T-helper 1 cell treated with Interleukin-12 subunit alpha and Interleukin-12 subunit beta and Interleukin-4 antibody, amounts not matched to agents 30 μg/mL and 1 μg/mL, for 36 hours (primary cell): ENCODE measurements at regions not wholly inside any gene's neighbourhood (a gene's known extent, or its start where the extent isn't known, plus 50 kb on each side); places are given as distances from the start of the nearest gene placed in this dataset.

Source experiments
- H3K27ac Mint-ChIP-seq: one replicate; pipeline ENCODE4 v1.8.0; 2021; ENCODE audit warnings: mild to moderate bottlenecking, mixed read lengths
- H3K27me3 Mint-ChIP-seq: one replicate; pipeline ENCODE4 v1.8.0; 2021; ENCODE audit warnings: low read depth, mixed read lengths
- H3K36me3 Mint-ChIP-seq: one replicate; pipeline ENCODE4 v1.8.0; 2021; ENCODE audit warnings: low read depth, mixed read lengths
- H3K4me1 Mint-ChIP-seq: one replicate; pipeline ENCODE4 v1.8.0; 2021; ENCODE audit warnings: low read depth, mixed read lengths
- H3K4me3 Mint-ChIP-seq: one replicate; pipeline ENCODE4 v1.8.0; 2021; ENCODE audit warnings: mild to moderate bottlenecking, moderate library complexity, mixed read lengths
- H3K9me3 Mint-ChIP-seq: one replicate; pipeline ENCODE4 v1.8.0; 2021; ENCODE audit warnings: mixed read lengths

GRCh38 chr9:7947577-7947976 lies 148.0 kb upstream of the DMAC1 start:
- H3K4me1 Mint-ChIP-seq = peaks cover 2% of the 10 kb centered on the region
- peaks cover 4% of the 10 kb centered on the region for H3K9me3 Mint-ChIP-seq
- no peaks in the 10 kb centered on the region for H3K36me3 Mint-ChIP-seq
- H3K27ac Mint-ChIP-seq = no peak overlapping the region
- H3K27me3 Mint-ChIP-seq = peaks cover 4% of the 10 kb centered on the region
- H3K4me3 Mint-ChIP-seq = no peak overlapping the region

DNA sequence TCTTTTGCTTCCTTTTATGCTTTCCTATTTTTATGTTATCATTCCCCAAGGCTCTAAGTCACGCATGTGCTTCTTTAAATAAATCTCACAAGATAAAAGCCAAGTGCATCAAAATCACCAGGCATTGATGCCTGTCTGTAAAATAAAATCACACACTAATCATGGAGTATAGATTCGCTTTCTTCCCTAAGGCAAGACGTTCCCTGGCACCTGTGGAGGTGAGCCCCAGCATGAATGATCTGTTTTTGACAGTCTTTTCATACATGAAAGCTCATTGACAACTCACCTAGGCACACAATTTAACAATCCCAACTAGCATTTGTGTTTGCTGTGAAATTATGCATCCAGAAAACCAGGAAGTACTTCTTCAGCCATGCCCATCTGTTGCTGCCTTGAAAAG lies 146.9 kb upstream of the DMAC1 start:
- Mint-ChIP-seq H3K9me3 (peaks cover 10% of the 10 kb centered on the region), H3K4me3 (no peak overlapping the region), H3K36me3 (no peaks in the 10 kb centered on the region), H3K27ac (no peak overlapping the region), H3K27me3 (peaks cover 4% of the 10 kb centered on the region), H3K4me1 (peaks cover 2% of the 10 kb centered on the region)

GRCh38 chr9:7944572-7944971 lies 145.0 kb upstream of the DMAC1 start:
- H3K27ac Mint-ChIP-seq = no peak overlapping the region
- no peaks in the 10 kb centered on the region for H3K27me3 Mint-ChIP-seq
- peaks cover 27% of the 10 kb centered on the region for H3K9me3 Mint-ChIP-seq
- no peak overlapping the region for H3K4me3 Mint-ChIP-seq
- peaks cover 8% of the 10 kb centered on the region for H3K36me3 Mint-ChIP-seq
- no peaks in the 10 kb centered on the region for H3K4me1 Mint-ChIP-seq

- Mint-ChIP-seq H3K4me3 (no peak overlapping the region), H3K27ac (no peak overlapping the region), H3K27me3 (no peaks in the 10 kb centered on the region), H3K9me3 (peaks cover 41% of the 10 kb centered on the region), H3K4me1 (peaks cover 15% of the 10 kb centered on the region), H3K36me3 (peaks cover 15% of the 10 kb centered on the region)
Observed at GRCh38 chr9:7937761-7938491, 138.3 kb upstream of the DMAC1 start.

DNA sequence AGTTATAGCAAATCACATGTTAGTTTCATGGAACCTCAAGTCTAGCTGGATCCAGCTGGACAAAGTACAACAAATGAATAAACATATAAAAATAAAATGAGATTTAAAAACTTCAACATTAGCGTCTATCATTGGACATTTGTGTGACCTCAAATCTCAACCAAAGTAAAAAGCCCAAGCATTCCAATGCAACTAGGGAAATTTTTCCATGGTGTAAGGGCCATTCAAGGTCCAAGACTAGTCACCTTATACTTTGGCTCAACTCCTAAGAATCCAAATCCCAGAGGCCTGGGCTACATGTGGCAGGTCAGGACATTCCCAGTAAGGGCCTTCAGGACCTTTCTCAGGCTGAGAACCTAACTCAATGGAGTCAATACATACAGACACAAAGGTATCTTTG lies 137.4 kb upstream of the DMAC1 start:
- Mint-ChIP-seq H3K9me3 (peaks cover 38% of the 10 kb centered on the region), H3K4me3 (no peak overlapping the region), H3K4me1 (peaks cover 15% of the 10 kb centered on the region), H3K27ac (no peak overlapping the region), H3K36me3 (peaks cover 15% of the 10 kb centered on the region), H3K27me3 (no peaks in the 10 kb centered on the region)

DNA sequence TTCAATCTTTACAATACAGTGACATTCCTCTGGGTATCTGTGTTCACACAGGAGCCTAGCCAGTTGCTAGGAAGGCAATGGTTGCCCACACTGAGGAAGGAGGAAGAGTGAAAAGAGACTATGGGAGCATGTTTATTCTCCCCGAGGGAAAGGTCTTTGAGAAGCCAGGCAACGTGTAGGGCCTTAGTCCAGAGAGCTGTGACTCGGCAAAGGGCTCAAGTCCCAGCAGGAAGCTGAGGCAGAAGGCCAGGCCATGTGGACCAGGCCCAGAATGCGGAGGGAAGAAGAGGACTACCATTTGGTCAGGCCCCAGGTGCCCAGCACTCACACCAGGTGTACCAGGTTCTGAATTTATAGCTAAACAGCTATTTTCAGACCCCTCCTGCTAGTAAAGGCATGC lies 136.6 kb upstream of the DMAC1 start:
- Mint-ChIP-seq H3K4me3 (peak overlapping the region; percentile 65), H3K27me3 (no peaks in the 10 kb centered on the region), H3K36me3 (peaks cover 14% of the 10 kb centered on the region), H3K27ac (peak overlapping the region; percentile 88), H3K9me3 (peaks cover 29% of the 10 kb centered on the region), H3K4me1 (peaks cover 15% of the 10 kb centered on the region)

DNA sequence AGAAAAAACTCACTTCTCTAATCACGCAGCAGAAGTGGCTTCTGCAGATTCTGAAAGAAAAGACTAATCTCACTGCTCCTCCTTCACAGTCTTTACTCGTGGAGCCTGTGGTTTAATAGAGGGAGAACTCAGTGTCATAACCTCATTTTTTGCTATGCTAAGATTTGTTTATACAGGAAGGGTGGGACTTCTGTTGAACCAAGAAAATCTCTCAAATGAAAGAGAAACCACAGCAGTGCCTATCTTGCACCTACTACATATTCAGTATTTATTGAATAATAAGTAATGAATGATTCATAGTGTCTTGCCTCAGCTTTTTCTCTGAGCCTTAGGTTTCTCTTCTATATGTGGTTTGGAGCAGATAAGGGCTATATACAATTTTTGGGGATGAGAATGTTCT lies 136.1 kb upstream of the DMAC1 start:
- H3K9me3 Mint-ChIP-seq = peaks cover 26% of the 10 kb centered on the region
- peak overlapping the region; percentile 65 for H3K4me3 Mint-ChIP-seq
- peaks cover 11% of the 10 kb centered on the region for H3K36me3 Mint-ChIP-seq
- H3K27me3 Mint-ChIP-seq = no peaks in the 10 kb centered on the region
- H3K27ac Mint-ChIP-seq = peak overlapping the region; percentile 88
- peaks cover 15% of the 10 kb centered on the region for H3K4me1 Mint-ChIP-seq

DNA sequence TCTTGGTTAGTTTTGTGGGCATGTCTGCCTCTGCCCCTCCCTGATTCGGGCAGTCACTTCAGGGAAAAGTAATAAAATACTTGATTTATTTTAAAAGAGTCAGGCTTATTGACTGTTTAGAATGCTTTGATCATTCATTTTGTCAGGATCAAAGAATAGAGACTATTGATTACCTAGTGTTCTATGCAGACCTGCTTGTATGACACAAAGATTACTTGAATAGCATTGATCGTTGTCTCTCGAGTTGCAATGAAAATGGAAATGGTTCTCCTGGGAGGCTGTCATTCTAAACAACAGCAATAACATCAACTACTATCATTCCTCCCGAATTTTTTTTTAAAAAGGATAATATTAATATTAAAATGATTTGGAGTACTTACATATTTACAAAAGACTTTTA lies 133.2 kb upstream of the DMAC1 start:
- no peak overlapping the region for H3K27ac Mint-ChIP-seq
- peaks cover 15% of the 10 kb centered on the region for H3K4me1 Mint-ChIP-seq
- H3K36me3 Mint-ChIP-seq = peaks cover 4% of the 10 kb centered on the region
- peaks cover 4% of the 10 kb centered on the region for H3K9me3 Mint-ChIP-seq
- H3K27me3 Mint-ChIP-seq = no peaks in the 10 kb centered on the region
- H3K4me3 Mint-ChIP-seq = no peak overlapping the region

DNA sequence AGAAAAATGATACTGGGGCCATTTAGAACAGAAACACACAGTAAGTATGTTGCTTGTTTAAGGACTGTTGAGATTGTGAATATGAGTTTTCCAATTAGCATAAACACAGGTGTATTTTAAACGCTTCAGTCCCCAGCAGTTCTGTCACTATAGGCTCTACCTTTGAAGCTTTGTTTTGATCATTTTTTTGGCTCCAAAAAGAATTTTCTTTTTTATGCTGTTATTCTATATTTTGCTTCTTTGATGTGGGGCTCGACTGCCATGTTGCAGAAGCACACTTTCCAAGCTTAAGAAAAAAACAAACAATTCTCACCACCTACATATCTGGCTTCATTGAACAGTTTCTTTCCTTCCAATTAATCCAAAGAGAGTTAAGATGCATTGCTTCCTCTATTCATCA lies 131.0 kb upstream of the DMAC1 start:
- H3K27me3 Mint-ChIP-seq = no peaks in the 10 kb centered on the region
- H3K9me3 Mint-ChIP-seq = no peaks in the 10 kb centered on the region
- peaks cover 6% of the 10 kb centered on the region for H3K4me1 Mint-ChIP-seq
- no peak overlapping the region for H3K27ac Mint-ChIP-seq
- no peaks in the 10 kb centered on the region for H3K36me3 Mint-ChIP-seq
- no peak overlapping the region for H3K4me3 Mint-ChIP-seq

DNA sequence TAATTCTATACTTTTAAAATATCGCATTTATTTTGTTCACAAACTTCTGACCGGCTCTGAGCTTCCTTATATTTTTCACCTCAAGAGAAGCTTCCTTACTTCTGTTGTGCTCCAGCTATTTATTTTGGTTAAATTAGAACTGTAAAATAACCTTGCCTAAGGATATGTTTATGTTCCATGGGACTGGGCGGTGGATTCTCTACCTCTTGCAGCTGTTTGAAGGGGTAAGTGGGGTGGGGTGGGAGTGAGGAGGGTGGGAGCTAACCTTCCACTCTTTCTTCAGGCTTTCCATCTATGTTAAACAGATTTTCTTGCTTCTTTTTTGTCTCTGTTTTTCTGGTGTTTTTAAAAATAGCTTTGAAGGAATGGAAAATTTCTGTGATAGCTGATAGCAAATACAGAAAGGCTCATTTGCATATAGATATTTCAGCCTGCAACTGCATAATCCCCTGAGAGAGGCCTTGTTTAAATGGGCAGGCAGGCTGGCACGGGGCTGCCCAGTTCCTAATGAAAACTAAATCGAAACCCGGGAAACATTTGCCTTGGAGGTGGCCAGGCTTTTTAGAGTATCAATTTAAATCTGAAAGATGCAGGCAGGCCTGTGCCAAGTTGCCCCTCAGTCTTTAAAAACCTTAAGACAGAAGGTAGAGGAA lies 122.1 kb upstream of the DMAC1 start:
- no peak overlapping the region for H3K4me3 Mint-ChIP-seq
- no peaks in the 10 kb centered on the region for H3K36me3 Mint-ChIP-seq
- no peaks in the 10 kb centered on the region for H3K9me3 Mint-ChIP-seq
- H3K4me1 Mint-ChIP-seq = no peaks in the 10 kb centered on the region
- no peaks in the 10 kb centered on the region for H3K27me3 Mint-ChIP-seq
- H3K27ac Mint-ChIP-seq = no peak overlapping the region

DNA sequence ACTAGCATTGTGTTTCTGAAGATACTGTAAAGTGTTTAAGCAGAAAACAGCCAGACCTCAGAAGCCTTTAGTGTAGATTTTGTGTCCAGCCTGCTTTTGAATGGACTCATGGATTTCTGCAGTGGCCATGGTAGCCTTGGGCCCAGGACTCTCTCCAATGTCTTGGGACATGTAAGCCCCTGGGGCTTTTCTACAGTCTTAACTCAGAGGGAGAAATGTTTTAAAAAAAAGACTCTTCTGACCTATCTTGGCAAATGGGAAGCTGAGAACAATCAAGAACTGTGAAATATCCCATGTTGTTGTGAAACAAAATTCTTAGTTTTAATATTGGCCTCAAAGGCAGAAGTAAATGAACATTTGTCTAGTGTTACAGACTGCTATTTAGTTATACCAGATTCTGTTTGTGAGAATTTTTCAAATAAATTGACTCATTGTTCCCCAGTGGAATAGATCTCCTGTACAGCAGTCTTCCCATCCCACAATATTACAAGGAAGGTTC lies 112.5 kb upstream of the DMAC1 start:
- H3K9me3 Mint-ChIP-seq = no peaks in the 10 kb centered on the region
- no peaks in the 10 kb centered on the region for H3K36me3 Mint-ChIP-seq
- no peaks in the 10 kb centered on the region for H3K27me3 Mint-ChIP-seq

GRCh38 chr9:7910426-7911020 lies 110.9 kb upstream of the DMAC1 start:
- Mint-ChIP-seq H3K27ac (no peak overlapping the region), H3K4me1 (peaks cover 5% of the 10 kb centered on the region), H3K36me3 (no peaks in the 10 kb centered on the region), H3K9me3 (no peaks in the 10 kb centered on the region), H3K4me3 (no peak overlapping the region), H3K27me3 (no peaks in the 10 kb centered on the region)

More for the DNA sequence above, 112.5 kb upstream of the DMAC1 start:
- Mint-ChIP-seq H3K4me1 (peaks cover 2% of the 10 kb centered on the region), H3K27ac (no peak overlapping the region), H3K4me3 (no peak overlapping the region)

DNA sequence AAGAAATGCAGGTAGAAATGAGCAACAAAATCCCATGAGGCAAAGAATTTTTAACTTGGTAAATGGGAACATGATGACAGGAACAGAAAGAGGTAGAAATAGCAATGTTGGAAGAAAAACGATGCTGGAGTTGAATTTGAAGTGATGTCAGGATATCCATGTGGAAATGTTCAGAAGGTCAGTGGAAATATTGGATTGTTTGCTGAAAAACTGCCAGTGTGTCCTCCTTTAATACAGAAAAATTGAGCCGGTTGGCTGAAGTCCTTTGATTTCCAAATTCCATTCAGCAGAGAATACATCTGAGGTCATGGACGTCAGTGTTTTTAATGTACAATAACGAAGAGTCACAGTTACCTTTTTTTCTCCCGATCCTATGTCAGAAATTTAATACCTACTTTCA lies 110.0 kb upstream of the DMAC1 start:
- peaks cover 5% of the 10 kb centered on the region for H3K4me1 Mint-ChIP-seq

DNA sequence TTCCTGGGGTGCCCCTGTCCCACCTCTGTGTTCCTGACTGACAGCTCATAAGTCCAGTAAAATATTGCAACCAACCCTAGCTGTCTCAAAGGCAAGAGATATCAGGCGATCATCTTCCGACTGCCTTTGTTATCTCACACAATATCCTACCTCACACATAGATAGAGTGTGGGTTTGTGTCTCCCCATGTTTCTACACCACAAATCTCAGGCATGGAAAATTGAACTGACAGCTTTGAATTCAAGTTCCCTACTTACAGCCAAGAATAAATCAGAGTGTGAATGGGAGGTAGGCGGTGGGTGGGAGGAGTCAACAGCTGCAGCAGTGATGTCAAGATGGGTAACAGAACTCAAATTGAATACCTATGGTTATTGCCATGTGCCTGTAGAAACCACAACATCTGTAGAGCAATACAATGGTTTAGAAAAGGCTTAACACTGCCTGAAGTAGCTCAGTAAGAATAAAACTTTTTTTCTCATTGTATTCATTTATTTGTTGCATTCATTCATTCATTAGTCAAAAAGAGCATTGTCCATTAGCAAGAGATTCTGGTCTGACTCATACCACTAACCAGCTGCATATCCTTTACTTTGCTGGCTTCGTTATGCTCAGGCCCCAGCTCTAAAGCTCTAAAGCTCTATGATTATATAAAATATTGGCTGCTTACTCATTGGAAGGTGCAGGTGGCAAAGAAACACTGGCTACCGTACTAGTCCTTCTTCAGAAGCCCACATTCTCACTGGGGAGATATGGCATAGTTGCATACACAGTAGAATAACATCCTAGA lies 108.2 kb upstream of the DMAC1 start:
- Mint-ChIP-seq H3K4me1 (peaks cover 5% of the 10 kb centered on the region), H3K27ac (no peak overlapping the region), H3K4me3 (no peak overlapping the region), H3K9me3 (no peaks in the 10 kb centered on the region), H3K27me3 (no peaks in the 10 kb centered on the region), H3K36me3 (no peaks in the 10 kb centered on the region)

More for the DNA sequence above, 110.0 kb upstream of the DMAC1 start:
- Mint-ChIP-seq H3K27ac (no peak overlapping the region), H3K9me3 (no peaks in the 10 kb centered on the region), H3K4me3 (no peak overlapping the region), H3K36me3 (no peaks in the 10 kb centered on the region), H3K27me3 (no peaks in the 10 kb centered on the region)
